A673 (cell line): ENCODE measurements at regions not wholly inside any gene's neighbourhood (a gene's known extent, or its start where the extent isn't known, plus 50 kb on each side); places are given as distances from the start of the nearest gene placed in this dataset.

Source experiments
- CTCF ChIP-seq: fragments of 300-800, 200-600 bp; sonication (generic); conservative IDR thresholded peaks from 2 replicates; pipeline ENCODE4 v1.5.1; 2017; ENCODE audit warnings: low read depth, mild to moderate bottlenecking, antibody characterized with exemption, low read length, moderate library complexity, mixed read lengths
- EZH2 ChIP-seq: fragments of 200-600 bp; sonication (generic); IDR thresholded peaks from 2 replicates; pipeline ENCODE4 v1.6.1; 2017; ENCODE audit warnings: borderline replicate concordance, low read depth, mild to moderate bottlenecking, mixed read lengths, antibody characterized with exemption, low read length; ENCODE audit not compliant: poor library complexity, severe bottlenecking

DNA sequence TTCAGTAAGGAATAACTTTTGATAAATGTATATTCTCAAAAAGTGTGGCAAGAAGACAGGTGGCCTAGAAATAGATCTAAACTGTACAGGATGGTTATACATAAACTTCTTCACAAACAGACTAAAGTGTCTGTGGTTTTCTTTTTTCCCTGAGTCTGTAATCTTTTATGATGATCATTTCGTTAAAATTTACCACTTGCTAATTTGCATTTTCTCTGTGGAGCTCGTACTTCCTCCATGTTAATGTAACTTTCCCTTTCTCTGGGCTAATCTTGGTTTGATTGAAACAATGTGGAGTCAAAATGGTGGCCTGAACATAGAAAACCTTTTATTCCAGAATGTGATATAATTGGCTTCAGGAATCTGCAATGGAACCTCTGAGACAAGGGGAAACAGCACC is 166.2 kb downstream of the FTCDNL1 start:
- TF ChIP-seq CTCF (no peak), EZH2 (no peak)
